ENCODE measurements at regions not wholly inside any gene's neighbourhood (a gene's known extent, or its start where the extent isn't known, plus 50 kb on each side); places are given as distances from the start of the nearest gene placed in this dataset.

DNA sequence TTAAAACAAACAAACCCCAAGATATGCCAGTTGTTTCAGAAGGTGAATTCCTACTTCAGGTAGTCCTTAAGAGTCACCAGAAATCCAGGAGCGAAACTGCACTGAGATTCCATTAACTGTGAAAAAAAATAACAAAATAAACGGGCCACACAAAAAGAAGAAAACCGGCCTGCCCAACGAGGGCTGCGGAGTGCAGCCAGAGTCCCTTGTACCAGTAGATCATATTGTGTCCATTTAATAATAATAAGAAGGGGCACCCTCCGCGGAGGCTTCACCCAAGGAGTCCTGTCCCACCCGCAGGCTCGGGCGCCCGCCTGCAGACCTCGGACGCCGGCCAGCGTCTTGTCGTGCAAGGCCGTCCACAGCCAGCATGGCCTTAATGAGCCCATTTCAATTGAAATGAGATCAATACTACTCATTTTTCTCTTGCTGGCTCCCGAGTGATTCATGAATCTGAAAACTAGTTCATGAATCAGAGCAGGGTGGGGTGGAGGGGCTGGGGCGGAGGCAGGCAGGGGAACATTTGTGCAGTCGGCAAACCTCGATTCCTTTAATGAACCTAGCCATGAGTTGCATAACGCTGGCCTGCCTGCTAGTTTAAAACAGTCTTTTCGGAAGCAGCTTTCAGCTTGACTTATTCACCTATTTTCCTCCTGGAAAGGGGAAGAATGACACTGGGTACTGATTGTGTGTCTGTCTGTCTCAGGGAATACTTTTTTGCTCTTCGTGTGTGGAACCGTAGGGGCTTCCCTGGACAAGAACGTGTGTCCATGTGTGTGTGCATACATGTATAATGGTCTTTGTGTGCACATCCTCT is 113.1 kb upstream of the IRF2BP2 start (continued):
- TF ChIP-seq NFIB (CRISPR knock-in tag; IDR thresholded peaks at IDR 0.05; ENCODE audit: borderline replicate concordance) (no peak), RARA (CRISPR knock-in tag; IDR thresholded peaks at IDR 0.05) (peak; percentile 62; the same call in 1 of the 2 replicates), ZNF281 (CRISPR knock-in tag; IDR thresholded peaks at IDR 0.05; ENCODE audit: borderline replicate concordance) (0 out of 2 replicates have a peak, but pooled peaks have one; percentile 9), SALL2 (CRISPR knock-in tag; IDR thresholded peaks at IDR 0.05) (peak; percentile 34; the same call in 1 of the 2 replicates), TAF15 (IDR thresholded peaks at IDR 0.05; ENCODE audit: low read depth, low read length, poor library complexity, severe bottlenecking) (peak; percentile 92), TCF7 (IDR thresholded peaks at IDR 0.05; ENCODE audit: low read depth) (peak; percentile 33; the same call in 1 of the 2 replicates), NR2F6 (IDR thresholded peaks at IDR 0.05) (no peak), NR2F6 (CRISPR knock-in tag; IDR thresholded peaks at IDR 0.05) (no peak), KLF6 (CRISPR knock-in tag; IDR thresholded peaks at IDR 0.05) (0 out of 2 replicates have a peak, but pooled peaks have one; percentile 23), ATF7-NPFF (CRISPR knock-in tag; IDR thresholded peaks at IDR 0.05; ENCODE audit: low read depth) (no peak), ZNF44 (CRISPR knock-in tag; IDR thresholded peaks at IDR 0.05) (no peak), POLR2AphosphoS5 (IDR thresholded peaks at IDR 0.05; ENCODE audit: low read depth, low read length) (no peak), HDAC6 (IDR thresholded peaks at IDR 0.05; ENCODE audit: low read depth, low read length) (no peak), EEA1 (CRISPR knock-in tag; IDR thresholded peaks at IDR 0.05; ENCODE audit: borderline replicate concordance) (no peak), POLR2G (IDR thresholded peaks at IDR 0.05; ENCODE audit: low read depth, low read length) (peak; percentile 31; the same call in 1 of the 2 replicates), CBFB (CRISPR knock-in tag; IDR thresholded peaks at IDR 0.05) (no peak), ZBTB38 (CRISPR knock-in tag; IDR thresholded peaks at IDR 0.05) (peak; percentile 83), RXRA (CRISPR knock-in tag; IDR thresholded peaks at IDR 0.05) (0 out of 2 replicates have a peak, but pooled peaks have one; percentile 24), ZBTB8A (CRISPR knock-in tag; IDR thresholded peaks at IDR 0.05; ENCODE audit: borderline replicate concordance, low read depth) (0 out of 2 replicates have a peak, but pooled peaks have one; percentile 60), HHEX (CRISPR knock-in tag; IDR thresholded peaks at IDR 0.05) (no peak), PRDM15 (CRISPR knock-in tag; IDR thresholded peaks at IDR 0.05) (peak; percentile 23; the same call in 1 of the 2 replicates)
- TF ChIP-seq, protein P1, sequence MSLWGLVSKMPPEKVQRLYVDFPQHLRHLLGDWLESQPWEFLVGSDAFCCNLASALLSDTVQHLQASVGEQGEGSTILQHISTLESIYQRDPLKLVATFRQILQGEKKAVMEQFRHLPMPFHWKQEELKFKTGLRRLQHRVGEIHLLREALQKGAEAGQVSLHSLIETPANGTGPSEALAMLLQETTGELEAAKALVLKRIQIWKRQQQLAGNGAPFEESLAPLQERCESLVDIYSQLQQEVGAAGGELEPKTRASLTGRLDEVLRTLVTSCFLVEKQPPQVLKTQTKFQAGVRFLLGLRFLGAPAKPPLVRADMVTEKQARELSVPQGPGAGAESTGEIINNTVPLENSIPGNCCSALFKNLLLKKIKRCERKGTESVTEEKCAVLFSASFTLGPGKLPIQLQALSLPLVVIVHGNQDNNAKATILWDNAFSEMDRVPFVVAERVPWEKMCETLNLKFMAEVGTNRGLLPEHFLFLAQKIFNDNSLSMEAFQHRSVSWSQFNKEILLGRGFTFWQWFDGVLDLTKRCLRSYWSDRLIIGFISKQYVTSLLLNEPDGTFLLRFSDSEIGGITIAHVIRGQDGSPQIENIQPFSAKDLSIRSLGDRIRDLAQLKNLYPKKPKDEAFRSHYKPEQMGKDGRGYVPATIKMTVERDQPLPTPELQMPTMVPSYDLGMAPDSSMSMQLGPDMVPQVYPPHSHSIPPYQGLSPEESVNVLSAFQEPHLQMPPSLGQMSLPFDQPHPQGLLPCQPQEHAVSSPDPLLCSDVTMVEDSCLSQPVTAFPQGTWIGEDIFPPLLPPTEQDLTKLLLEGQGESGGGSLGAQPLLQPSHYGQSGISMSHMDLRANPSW (CRISPR knock-in tag; IDR thresholded peaks at IDR 0.05; ENCODE audit: borderline replicate concordance), result no peak
